ENCODE measurements at regions not wholly inside any gene's neighbourhood (a gene's known extent, or its start where the extent isn't known, plus 50 kb on each side); places are given as distances from the start of the nearest gene placed in this dataset.

- TF ChIP-seq CEBPB (IDR thresholded peaks at IDR 0.05; ENCODE audit: low read depth, low read length) (no peak), CTCF (conservative IDR thresholded peaks at IDR 0.05; ENCODE audit: low read depth, low read length) (no peak), POLR2A (IDR thresholded peaks at IDR 0.05; ENCODE audit: low read depth, low read length) (no peak), BHLHE40 (IDR thresholded peaks at IDR 0.05; ENCODE audit: low read depth, low read length) (no peak), RFX5 (IDR thresholded peaks at IDR 0.05; ENCODE audit: low read depth, low read length) (no peak), NFE2L2 (IDR thresholded peaks at IDR 0.05; ENCODE audit: low read depth, low read length) (no peak), ELK1 (IDR thresholded peaks at IDR 0.05; ENCODE audit: borderline replicate concordance, low read depth, low read length) (no peak), SMC3 (IDR thresholded peaks at IDR 0.05; ENCODE audit: low read depth, low read length) (no peak), USF2 (IDR thresholded peaks at IDR 0.05; ENCODE audit: low read depth, low read length) (no peak), RAD21 (IDR thresholded peaks at IDR 0.05; ENCODE audit: low read length) (no peak)
These were observed 469.6 kb upstream of the FZD8 start for GRCh38 chr10:36111676-36112075.

Data from IMR-90 (cell line).